HEK293 (cell line): ENCODE measurements at regions not wholly inside any gene's neighbourhood (a gene's known extent, or its start where the extent isn't known, plus 50 kb on each side); places are given as distances from the start of the nearest gene placed in this dataset.

Experiments used
- CTCF ChIA-PET: fragments of 350-600 bp; formaldehyde crosslinking; extraction: SDS; loops from one replicate; lab custom pipeline; 2021; ENCODE audit warnings: antibody characterized with exemption; lab: Yijun Ruan, JAX
- POLR2A ChIA-PET: fragments of 300-600 bp; formaldehyde crosslinking; extraction: SDS; loops from one replicate; lab custom pipeline; 2020; ENCODE audit warnings: antibody characterized with exemption, inconsistent platforms; lab: Yijun Ruan, JAX
- H3K27ac ChIP-seq: fragments of 200-500 bp; sonication (Bioruptor generic); 2 replicates; pipeline ENCODE4 v1.5.1; 2014; ENCODE audit warnings: low read depth, low read length, control low read depth, inconsistent platforms; ENCODE audit errors: extremely low read depth
- H3K36me3 ChIP-seq, 2 experiments: fragments of 200-500 bp in 1 of 2; sonication (Bioruptor generic) in 1 of 2; 1 replicate in 1 of 2; 2 replicates in 1 of 2; pipeline ENCODE4 v1.5.1; 2014 to 2017; ENCODE audit warnings: inconsistent platforms in 2 of 2, low read length in 2 of 2; ENCODE audit not compliant: control insufficient read depth in 2 of 2, insufficient read depth in 1 of 2
- H3K4me1 ChIP-seq: fragments of 200-500 bp; sonication (Bioruptor generic); 2 replicates; pipeline ENCODE4 v1.5.1; 2014; ENCODE audit warnings: mild to moderate bottlenecking, low read length, inconsistent platforms; ENCODE audit not compliant: control insufficient read depth, insufficient read depth
- H3K4me3 ChIP-seq: 2 replicates; pipeline ENCODE4 v1.5.1; 2011; ENCODE audit warnings: low read depth, mild to moderate bottlenecking, control low read depth, low read length, moderate library complexity
- H3K9me3 ChIP-seq: fragments of 200-500 bp; sonication (Bioruptor generic); 2 replicates; pipeline ENCODE4 v1.5.1; 2014; ENCODE audit warnings: low read depth, low read length, inconsistent platforms; ENCODE audit not compliant: control insufficient read depth, insufficient read depth
- EGR2 ChIP-seq: fragments of 450-650 bp; formaldehyde crosslinking; IDR thresholded peaks from 2 replicates; pipeline ENCODE4 v1.5.1; 2016; ENCODE audit warnings: low read depth, missing biosample characterization, missing genetic modification characterization
- HOXC10 ChIP-seq: sonication (generic); formaldehyde crosslinking; IDR thresholded peaks from 2 replicates; pipeline ENCODE4 v1.8.1; 2023; ENCODE audit warnings: mild to moderate bottlenecking, missing genetic modification reagents
- PRDM1 ChIP-seq: fragments of 450-650 bp; formaldehyde crosslinking; IDR thresholded peaks from 2 replicates; pipeline ENCODE4; 2016; ENCODE audit warnings: missing biosample characterization, missing genetic modification characterization
- WT1 ChIP-seq: fragments of 450-650 bp; formaldehyde crosslinking; IDR thresholded peaks from 2 replicates; pipeline ENCODE4 v1.5.1; 2016; ENCODE audit warnings: missing biosample characterization, missing genetic modification characterization
- ZBTB21 ChIP-seq: fragments of 450-650 bp; formaldehyde crosslinking; IDR thresholded peaks from 2 replicates; pipeline ENCODE4 v1.5.1; 2017; ENCODE audit warnings: missing biosample characterization, missing genetic modification characterization
- ZFHX2 ChIP-seq: fragments of 450-650 bp; formaldehyde crosslinking; conservative IDR thresholded peaks from 2 replicates; pipeline ENCODE4 v1.5.1; 2016; ENCODE audit warnings: missing biosample characterization, missing genetic modification characterization
- ZNF16 ChIP-seq: fragments of 450-650 bp; formaldehyde crosslinking; IDR thresholded peaks from 2 replicates; pipeline ENCODE4 v1.5.1; 2016; ENCODE audit warnings: low read depth, missing biosample characterization, missing genetic modification characterization
- ZNF2 ChIP-seq: fragments of 450-650 bp; formaldehyde crosslinking; IDR thresholded peaks from 2 replicates; pipeline ENCODE4 v1.5.1; 2016; ENCODE audit warnings: missing biosample characterization, missing genetic modification characterization
- ZNF202 ChIP-seq: fragments of 450-650 bp; formaldehyde crosslinking; IDR thresholded peaks from 2 replicates; pipeline ENCODE4 v1.5.1; 2016; ENCODE audit warnings: missing biosample characterization, missing genetic modification characterization, borderline replicate concordance
- ZNF248 ChIP-seq: fragments of 450-650 bp; formaldehyde crosslinking; IDR thresholded peaks from 2 replicates; pipeline ENCODE4 v1.5.1; 2017; ENCODE audit warnings: missing biosample characterization, missing genetic modification characterization
- ZNF555 ChIP-seq: fragments of 450-650 bp; formaldehyde crosslinking; conservative IDR thresholded peaks from 2 replicates; pipeline ENCODE4 v1.5.1; 2017; ENCODE audit warnings: missing biosample characterization, mild to moderate bottlenecking, missing genetic modification characterization, inconsistent platforms
- ZNF623 ChIP-seq: fragments of 450-650 bp; formaldehyde crosslinking; IDR thresholded peaks from 2 replicates; pipeline ENCODE4 v1.5.1; 2016; ENCODE audit warnings: missing biosample characterization, missing genetic modification characterization
- ZNF626 ChIP-seq: fragments of 450-650 bp; sonication (Bioruptor Pico); formaldehyde crosslinking; IDR thresholded peaks from 2 replicates; pipeline ENCODE4 v1.5.1; 2018; ENCODE audit warnings: missing biosample characterization, missing genetic modification characterization, inconsistent platforms
- ZNF658 ChIP-seq: fragments of 450-650 bp; formaldehyde crosslinking; IDR thresholded peaks from 2 replicates; pipeline ENCODE4; 2016; ENCODE audit warnings: missing biosample characterization, missing genetic modification characterization
- ZNF776 ChIP-seq: fragments of 450-650 bp; formaldehyde crosslinking; IDR thresholded peaks from 2 replicates; pipeline ENCODE4 v1.5.0; 2017; ENCODE audit warnings: missing biosample characterization, missing genetic modification characterization, borderline replicate concordance
- ZSCAN30 ChIP-seq: fragments of 450-650 bp; IDR thresholded peaks from 2 replicates; pipeline ENCODE4 v1.5.1; 2018; ENCODE audit warnings: missing biosample characterization, mild to moderate bottlenecking, missing genetic modification characterization, moderate library complexity
- ZXDB ChIP-seq: fragments of 450-650 bp; formaldehyde crosslinking; IDR thresholded peaks from 2 replicates; pipeline ENCODE4 v1.5.1; 2016; ENCODE audit warnings: missing biosample characterization, missing genetic modification characterization
- TF ChIP-seq, protein P1 (sequence below): fragments of 450-650 bp; formaldehyde crosslinking; IDR thresholded peaks from 2 replicates; pipeline ENCODE4 v1.5.1; 2017; ENCODE audit warnings: missing biosample characterization, missing genetic modification characterization
- TF ChIP-seq, protein P2 (sequence below): fragments of 450-650 bp; formaldehyde crosslinking; IDR thresholded peaks from 2 replicates; pipeline ENCODE4 v1.5.1; 2016; ENCODE audit warnings: missing biosample characterization, missing genetic modification characterization, low read depth
- TF ChIP-seq, protein P3 (sequence below): fragments of 450-650 bp; formaldehyde crosslinking; IDR thresholded peaks from 2 replicates; pipeline ENCODE4 v1.5.1; 2016; ENCODE audit warnings: missing biosample characterization, missing genetic modification characterization

DNA sequence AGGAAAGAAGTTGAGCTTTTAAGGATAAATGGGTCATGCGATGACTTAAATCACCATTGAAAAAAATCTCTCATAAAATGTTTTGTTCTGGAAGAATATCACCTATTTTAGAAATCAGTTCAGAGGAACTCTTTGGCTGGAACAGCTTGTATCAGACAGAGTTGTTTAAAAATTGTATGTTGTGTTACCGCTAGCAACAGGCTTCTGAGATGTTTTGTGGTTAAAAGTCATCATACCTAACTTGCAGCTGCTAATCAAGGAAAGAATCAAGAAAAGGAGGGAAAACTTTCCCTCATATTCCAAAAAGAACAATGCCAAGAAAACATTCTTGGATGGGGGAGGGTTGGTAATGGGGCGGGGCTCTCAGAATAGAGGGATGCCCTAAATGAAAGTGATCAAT lies 220.7 kb upstream of the CITED2 start:
- Histone ChIP-seq H3K4me1 (no peaks in the 10 kb centered on the region), H3K36me3 (no peaks in the 10 kb centered on the region), H3K4me3 (no peak overlapping the region), H3K27ac (no peak overlapping the region), H3K9me3 (no peaks in the 10 kb centered on the region)
- ChIA-PET CTCF (interaction anchor here (1.2 kb wide), 1 partner anchor 1326 kb away, joined by 3 read pairs; no protein-coding TSS in a partner anchor), POLR2A (interaction anchor here (0.8 to 3.4 kb wide), 3 partner anchors 210 to 293 kb away, joined by 3 to 17 read pairs (median 4); partner anchors contain the start of gene CITED2)
- TF ChIP-seq ZNF626 (tag by site-specific recombination) (no peak), ZNF658 (tag by site-specific recombination) (no peak), ZNF555 (tag by site-specific recombination) (no peak), ZNF248 (tag by site-specific recombination) (no peak), ZNF776 (no peak), ZBTB21 (tag by site-specific recombination) (no peak), PRDM1 (tag by site-specific recombination) (no peak), ZNF16 (tag by site-specific recombination) (no peak), ZXDB (tag by site-specific recombination) (no peak)
- TF ChIP-seq, protein P1, sequence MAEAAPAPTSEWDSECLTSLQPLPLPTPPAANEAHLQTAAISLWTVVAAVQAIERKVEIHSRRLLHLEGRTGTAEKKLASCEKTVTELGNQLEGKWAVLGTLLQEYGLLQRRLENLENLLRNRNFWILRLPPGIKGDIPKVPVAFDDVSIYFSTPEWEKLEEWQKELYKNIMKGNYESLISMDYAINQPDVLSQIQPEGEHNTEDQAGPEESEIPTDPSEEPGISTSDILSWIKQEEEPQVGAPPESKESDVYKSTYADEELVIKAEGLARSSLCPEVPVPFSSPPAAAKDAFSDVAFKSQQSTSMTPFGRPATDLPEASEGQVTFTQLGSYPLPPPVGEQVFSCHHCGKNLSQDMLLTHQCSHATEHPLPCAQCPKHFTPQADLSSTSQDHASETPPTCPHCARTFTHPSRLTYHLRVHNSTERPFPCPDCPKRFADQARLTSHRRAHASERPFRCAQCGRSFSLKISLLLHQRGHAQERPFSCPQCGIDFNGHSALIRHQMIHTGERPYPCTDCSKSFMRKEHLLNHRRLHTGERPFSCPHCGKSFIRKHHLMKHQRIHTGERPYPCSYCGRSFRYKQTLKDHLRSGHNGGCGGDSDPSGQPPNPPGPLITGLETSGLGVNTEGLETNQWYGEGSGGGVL (tag by site-specific recombination): no peak
- TF ChIP-seq, protein P2, sequence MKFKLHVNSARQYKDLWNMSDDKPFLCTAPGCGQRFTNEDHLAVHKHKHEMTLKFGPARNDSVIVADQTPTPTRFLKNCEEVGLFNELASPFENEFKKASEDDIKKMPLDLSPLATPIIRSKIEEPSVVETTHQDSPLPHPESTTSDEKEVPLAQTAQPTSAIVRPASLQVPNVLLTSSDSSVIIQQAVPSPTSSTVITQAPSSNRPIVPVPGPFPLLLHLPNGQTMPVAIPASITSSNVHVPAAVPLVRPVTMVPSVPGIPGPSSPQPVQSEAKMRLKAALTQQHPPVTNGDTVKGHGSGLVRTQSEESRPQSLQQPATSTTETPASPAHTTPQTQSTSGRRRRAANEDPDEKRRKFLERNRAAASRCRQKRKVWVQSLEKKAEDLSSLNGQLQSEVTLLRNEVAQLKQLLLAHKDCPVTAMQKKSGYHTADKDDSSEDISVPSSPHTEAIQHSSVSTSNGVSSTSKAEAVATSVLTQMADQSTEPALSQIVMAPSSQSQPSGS: no peak

DNA sequence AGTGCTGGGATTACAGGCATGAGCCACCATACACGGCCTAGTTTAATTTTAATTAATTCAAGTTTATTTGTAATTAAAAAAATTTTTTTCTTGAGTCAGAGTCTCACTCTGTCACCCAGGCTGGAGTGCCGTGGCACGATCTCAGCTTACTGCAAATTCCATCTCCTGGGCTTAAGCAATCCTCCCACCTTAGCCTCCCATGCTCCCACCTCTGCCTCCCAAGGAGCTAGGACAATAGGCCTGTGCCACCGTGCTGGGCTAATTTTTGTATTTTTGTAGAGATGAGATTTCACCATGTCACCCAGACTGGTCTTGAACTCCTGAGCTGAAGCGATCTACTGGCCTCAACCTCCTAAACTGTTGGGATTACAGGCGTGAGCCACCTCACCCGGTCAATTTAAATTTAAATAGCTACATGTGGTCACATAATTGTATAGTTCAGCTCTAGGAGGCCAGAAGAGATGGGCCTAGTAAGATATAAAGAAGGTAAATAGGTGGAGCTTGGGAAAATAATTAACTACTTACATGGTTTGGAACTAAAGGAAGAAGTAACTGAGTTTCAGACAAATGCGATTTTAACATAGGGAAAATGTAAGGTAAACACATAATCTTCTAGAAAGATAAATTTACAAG lies 220.0 kb upstream of the CITED2 start:
- H3K27ac ChIP-seq: no peak overlapping the region
- no peaks in the 10 kb centered on the region for H3K36me3 ChIP-seq
- H3K4me3 ChIP-seq: no peak overlapping the region
- no peaks in the 10 kb centered on the region for H3K4me1 ChIP-seq
- CTCF ChIA-PET: interaction anchor here (0.6 kb wide), 1 partner anchor 278 kb away, joined by 6 read pairs; no protein-coding TSS in a partner anchor
- POLR2A ChIA-PET: interaction anchor here (0.8 to 3.4 kb wide), 3 partner anchors 210 to 294 kb away, joined by 3 to 17 read pairs (median 4); partner anchors contain the start of gene CITED2
- TF ChIP-seq ZFHX2 (tag by site-specific recombination) (peak; percentile 55), EGR2 (tag by site-specific recombination) (0 out of 2 replicates have a peak, but pooled peaks have one; percentile 54), ZNF2 (tag by site-specific recombination) (no peak)
- no peaks in the 10 kb centered on the region for H3K9me3 ChIP-seq

DNA sequence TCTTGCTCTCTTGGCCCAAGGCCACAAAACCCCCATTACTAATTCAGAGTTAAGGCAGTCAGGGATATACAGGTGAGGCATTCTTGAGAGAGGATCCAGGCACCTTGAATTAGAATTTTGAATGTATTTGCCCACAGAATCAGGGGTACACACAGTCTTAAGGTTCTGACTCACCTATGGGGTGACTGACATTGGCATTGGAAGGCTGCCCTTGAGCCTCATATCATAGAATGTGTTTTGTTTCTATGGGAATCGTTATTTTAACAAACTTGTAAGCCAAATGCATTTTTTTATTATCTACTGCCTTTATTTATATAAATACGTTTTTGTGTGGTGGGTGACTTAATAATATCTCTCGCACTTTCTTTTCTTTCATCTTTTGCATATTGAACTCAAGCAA lies 218.6 kb upstream of the CITED2 start:
- Histone ChIP-seq H3K9me3 (no peaks in the 10 kb centered on the region), H3K4me3 (no peak overlapping the region), H3K4me1 (peaks cover 10% of the 10 kb centered on the region), H3K36me3 (no peaks in the 10 kb centered on the region), H3K27ac (no peak overlapping the region)
- TF ChIP-seq ZNF623 (tag by site-specific recombination): no peak
- no peak for TF ChIP-seq ZSCAN30
- no peak for TF ChIP-seq WT1
- TF ChIP-seq ZNF555 (tag by site-specific recombination): no peak
- TF ChIP-seq ZNF202 (tag by site-specific recombination): no peak
- no peak for TF ChIP-seq HOXC10 (CRISPR knock-in tag)
- TF ChIP-seq, protein P3, sequence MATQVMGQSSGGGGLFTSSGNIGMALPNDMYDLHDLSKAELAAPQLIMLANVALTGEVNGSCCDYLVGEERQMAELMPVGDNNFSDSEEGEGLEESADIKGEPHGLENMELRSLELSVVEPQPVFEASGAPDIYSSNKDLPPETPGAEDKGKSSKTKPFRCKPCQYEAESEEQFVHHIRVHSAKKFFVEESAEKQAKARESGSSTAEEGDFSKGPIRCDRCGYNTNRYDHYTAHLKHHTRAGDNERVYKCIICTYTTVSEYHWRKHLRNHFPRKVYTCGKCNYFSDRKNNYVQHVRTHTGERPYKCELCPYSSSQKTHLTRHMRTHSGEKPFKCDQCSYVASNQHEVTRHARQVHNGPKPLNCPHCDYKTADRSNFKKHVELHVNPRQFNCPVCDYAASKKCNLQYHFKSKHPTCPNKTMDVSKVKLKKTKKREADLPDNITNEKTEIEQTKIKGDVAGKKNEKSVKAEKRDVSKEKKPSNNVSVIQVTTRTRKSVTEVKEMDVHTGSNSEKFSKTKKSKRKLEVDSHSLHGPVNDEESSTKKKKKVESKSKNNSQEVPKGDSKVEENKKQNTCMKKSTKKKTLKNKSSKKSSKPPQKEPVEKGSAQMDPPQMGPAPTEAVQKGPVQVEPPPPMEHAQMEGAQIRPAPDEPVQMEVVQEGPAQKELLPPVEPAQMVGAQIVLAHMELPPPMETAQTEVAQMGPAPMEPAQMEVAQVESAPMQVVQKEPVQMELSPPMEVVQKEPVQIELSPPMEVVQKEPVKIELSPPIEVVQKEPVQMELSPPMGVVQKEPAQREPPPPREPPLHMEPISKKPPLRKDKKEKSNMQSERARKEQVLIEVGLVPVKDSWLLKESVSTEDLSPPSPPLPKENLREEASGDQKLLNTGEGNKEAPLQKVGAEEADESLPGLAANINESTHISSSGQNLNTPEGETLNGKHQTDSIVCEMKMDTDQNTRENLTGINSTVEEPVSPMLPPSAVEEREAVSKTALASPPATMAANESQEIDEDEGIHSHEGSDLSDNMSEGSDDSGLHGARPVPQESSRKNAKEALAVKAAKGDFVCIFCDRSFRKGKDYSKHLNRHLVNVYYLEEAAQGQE (tag by site-specific recombination): no peak
- POLR2A ChIA-PET: no interaction called here
- CTCF ChIA-PET: interaction anchor here (0.6 to 0.7 kb wide), 2 partner anchors 54 to 85 kb away, joined by 3 to 5 read pairs; no protein-coding TSS in a partner anchor
